HCT116 (cell line): ENCODE measurements at regions not wholly inside any gene's neighbourhood (a gene's known extent, or its start where the extent isn't known, plus 50 kb on each side); places are given as distances from the start of the nearest gene placed in this dataset.

Experiments used
- POLR2A ChIP-seq: IDR thresholded peaks from 2 replicates; pipeline ENCODE4 v1.7.0; 2011; ENCODE audit warnings: borderline replicate concordance; ENCODE audit not compliant: insufficient read depth, insufficient read length; ENCODE audit errors: extremely low read depth
- SIN3A ChIP-seq: IDR thresholded peaks from 2 replicates; pipeline ENCODE4 v1.6.1; 2012; ENCODE audit warnings: low read depth

DNA sequence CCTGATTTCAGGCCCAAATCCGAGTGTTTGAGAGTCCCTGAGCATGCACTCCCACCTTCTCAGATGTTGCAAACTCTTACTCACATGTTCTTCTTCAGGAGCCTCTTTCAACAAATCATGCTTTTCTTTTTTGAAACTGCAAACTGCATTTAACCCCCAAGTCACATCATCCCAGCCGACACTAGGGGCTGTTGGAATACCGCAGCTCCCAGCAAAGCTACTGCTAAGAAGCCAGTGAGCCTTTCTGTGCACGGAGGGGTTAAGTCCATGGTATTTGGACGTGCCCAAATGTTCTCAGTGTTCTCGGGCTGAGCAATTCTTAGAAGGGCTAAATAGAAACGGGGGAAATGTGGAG lies 282.9 kb downstream of the NFIB start:
- TF ChIP-seq SIN3A (no peak), POLR2A (no peak)
